ENCODE measurements at regions not wholly inside any gene's neighbourhood (a gene's known extent, or its start where the extent isn't known, plus 50 kb on each side); places are given as distances from the start of the nearest gene placed in this dataset.

DNA sequence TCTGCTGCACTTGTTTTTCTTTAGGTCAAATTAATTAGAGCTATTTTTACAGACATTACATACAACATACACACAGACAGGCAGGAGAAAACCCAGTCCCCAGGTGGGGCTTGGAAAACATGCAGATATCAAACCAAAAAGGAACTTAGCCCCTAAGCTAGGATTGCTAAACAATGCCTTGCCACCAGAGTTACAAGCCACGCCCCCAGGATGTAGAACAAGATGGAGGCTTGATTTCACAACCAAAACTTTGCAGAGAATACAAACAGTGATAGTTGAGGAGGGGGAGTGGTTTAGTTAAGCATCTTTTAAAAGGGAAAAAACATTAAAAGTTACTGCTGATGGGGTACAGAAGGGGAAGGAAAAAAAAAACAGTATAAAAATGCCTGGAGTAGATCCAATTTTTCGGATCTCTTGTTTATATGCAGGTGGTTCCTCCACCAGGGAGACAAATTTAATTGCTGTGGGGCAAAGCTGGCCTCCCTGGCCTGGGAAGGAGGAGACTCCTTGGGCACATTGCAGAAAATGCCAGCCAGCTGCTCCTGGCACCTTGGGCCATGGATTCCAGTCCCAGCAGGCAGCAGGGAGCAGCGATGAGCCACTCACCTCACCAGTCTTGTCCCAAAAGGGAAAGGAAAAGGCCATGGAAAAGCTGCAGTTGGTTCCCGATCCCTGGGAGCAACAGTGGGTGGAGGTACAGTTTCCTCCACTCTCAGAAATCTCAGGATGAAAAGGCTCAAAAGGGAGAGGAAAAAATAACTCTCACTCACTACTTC is 348.4 kb upstream of the REG3G start:
- TF ChIP-seq, protein P1, sequence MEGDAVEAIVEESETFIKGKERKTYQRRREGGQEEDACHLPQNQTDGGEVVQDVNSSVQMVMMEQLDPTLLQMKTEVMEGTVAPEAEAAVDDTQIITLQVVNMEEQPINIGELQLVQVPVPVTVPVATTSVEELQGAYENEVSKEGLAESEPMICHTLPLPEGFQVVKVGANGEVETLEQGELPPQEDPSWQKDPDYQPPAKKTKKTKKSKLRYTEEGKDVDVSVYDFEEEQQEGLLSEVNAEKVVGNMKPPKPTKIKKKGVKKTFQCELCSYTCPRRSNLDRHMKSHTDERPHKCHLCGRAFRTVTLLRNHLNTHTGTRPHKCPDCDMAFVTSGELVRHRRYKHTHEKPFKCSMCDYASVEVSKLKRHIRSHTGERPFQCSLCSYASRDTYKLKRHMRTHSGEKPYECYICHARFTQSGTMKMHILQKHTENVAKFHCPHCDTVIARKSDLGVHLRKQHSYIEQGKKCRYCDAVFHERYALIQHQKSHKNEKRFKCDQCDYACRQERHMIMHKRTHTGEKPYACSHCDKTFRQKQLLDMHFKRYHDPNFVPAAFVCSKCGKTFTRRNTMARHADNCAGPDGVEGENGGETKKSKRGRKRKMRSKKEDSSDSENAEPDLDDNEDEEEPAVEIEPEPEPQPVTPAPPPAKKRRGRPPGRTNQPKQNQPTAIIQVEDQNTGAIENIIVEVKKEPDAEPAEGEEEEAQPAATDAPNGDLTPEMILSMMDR (conservative IDR thresholded peaks at IDR 0.05; ENCODE audit: low read depth, low read length), result no peak
- no peak overlapping the region for H3K4me3 ChIP-seq (ENCODE audit: low read length)
- DNase-seq (ENCODE audit: low read depth), result no peak

DNA sequence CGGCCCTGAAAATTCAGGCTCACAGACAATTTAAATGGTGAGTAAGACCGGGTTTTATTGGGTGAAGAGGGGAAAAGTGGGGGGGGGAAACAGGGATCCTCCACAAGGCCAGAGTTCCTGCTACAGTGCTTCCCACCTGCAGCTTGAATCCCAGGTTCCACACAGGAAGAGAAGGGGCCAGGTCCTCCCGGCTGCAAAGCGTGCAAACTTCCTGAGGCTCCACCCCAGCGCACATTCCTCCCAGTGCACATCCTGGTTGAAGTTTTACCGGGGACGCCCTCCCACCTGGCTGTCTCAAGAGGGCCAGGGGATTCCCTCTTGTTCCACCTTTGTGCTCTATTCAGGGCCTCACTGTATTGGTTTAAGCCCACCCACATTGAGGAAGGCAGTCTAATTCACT is 347.7 kb upstream of the REG3G start:
- no peak for DNase-seq (ENCODE audit: low read depth)
- TF ChIP-seq, protein P1 (conservative IDR thresholded peaks at IDR 0.05; ENCODE audit: low read depth, low read length), result no peak
- H3K4me3 ChIP-seq (ENCODE audit: low read length), result no peak overlapping the region

DNA sequence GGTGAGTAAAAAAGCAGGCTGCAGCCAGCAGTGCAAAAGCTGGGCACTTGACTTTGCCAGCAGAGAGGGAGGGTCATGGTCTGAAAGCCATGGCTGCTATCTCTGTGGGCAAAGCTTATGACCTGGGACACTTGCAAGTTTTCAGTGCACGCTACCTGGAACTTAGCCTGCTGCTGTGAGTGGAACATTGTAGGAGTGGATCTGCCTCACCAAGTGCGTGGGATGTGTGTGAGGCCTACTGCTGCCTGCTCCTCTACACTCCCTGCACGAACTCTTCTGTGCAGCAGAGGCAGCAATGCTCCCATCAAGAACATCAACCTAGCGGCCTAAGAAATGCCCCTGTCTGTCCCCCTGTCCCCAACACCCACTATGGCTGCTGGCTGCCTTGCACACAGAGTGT is 344.1 kb upstream of the REG3G start:
- H3K4me3 ChIP-seq (ENCODE audit: low read length), result no peak overlapping the region
- TF ChIP-seq, protein P1 (conservative IDR thresholded peaks at IDR 0.05; ENCODE audit: low read depth, low read length), result no peak
- DNase-seq (ENCODE audit: low read depth), result no peak

DNA sequence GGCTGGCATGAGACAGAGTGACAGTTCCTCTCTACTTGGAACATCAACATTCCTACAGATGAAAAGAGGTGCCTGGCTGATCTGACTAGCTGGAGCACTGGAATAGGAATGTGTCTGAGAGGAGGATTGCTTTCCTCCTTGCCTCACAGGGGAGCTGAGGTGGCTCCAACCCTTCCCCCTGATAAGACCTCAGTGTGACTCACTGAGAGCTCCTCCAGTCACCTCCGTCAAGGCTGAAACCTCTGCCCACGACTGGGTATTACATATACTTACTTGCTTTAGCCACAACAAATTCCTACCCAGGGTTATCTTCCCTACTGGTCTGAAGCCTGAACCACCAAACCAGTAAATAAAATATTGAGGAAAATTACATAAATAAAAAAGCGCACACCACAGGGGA is 342.7 kb upstream of the REG3G start:
- peak; percentile 5 for DNase-seq (ENCODE audit: low read depth)
- TF ChIP-seq, protein P1 (conservative IDR thresholded peaks at IDR 0.05; ENCODE audit: low read depth, low read length), result no peak

DNA sequence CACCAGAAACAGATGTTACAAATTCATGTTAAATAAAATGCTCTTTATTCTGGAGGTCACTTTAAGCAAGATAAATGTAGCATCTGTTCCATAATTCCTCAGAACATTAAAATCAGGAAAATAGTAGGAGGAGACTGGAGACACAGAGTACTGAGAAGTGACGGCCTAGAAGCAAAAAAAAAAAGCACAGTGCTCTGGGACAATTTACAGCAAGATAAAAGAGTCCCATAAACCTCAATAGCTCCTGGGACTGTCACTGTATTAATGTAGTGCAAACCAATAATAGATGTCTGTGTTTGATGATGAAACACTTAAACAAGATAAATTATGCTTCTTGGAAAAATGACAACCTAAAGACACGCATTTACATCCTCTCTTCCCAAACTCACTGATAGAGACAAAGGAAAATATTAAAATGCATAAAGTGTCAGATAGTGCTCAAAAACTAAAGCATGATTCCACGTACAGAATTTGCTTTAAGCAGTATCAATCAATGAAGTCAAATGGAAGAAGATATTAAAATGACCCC is 338.8 kb upstream of the REG3G start:
- H3K4me3 ChIP-seq (ENCODE audit: low read length), result no peak overlapping the region
- DNase-seq (ENCODE audit: low read depth), result no peak
- TF ChIP-seq, protein P1 (conservative IDR thresholded peaks at IDR 0.05; ENCODE audit: low read depth, low read length), result no peak

More for the DNA sequence above, 342.7 kb upstream of the REG3G start:
- no peak overlapping the region for H3K4me3 ChIP-seq (ENCODE audit: low read length)

DNA sequence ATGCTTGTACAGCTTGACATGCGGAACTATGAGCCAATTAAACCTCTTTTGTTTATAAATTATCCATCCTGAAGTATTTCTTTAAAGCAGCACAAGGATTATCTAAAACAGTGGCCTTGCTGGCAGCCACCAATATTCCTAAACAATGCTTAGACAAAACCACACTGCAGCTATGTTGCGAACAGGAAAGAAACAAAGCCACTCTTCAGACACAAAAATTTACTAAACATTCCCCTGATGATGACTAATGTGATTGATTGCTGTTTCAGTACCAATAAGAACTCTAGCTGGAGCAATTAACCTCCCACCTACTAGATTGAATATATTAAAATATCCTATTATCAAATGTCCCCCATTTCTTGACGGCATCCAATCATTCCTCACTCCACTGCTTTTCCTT is 325.8 kb upstream of the REG3G start:
- no peak for DNase-seq (ENCODE audit: low read depth)
- no peak overlapping the region for H3K4me3 ChIP-seq (ENCODE audit: low read length)
- TF ChIP-seq, protein P1 (conservative IDR thresholded peaks at IDR 0.05; ENCODE audit: low read depth, low read length), result no peak

DNA sequence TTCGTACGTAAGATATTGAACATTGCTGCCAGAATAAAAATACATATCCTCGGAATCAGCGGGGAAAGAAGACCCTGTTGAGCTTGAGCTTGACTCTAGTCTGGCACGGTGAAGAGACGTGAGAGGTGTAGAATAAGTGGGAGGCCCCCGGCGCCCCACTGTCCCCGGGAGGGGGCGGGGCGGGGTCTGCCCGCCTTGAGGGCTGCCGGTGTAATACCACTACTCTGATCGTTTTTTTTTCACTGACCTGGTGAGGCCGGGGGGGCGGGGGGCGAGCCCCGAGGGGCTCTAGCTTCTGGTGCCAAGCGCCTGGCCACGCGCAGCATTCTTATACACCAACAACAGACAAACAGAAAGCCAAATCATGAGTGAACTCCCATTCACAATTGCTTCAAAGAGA is 324.0 kb upstream of the REG3G start:
- TF ChIP-seq, protein P1 (conservative IDR thresholded peaks at IDR 0.05; ENCODE audit: low read depth, low read length), result no peak
- no peak overlapping the region for H3K4me3 ChIP-seq (ENCODE audit: low read length)
- no peak for DNase-seq (ENCODE audit: low read depth)
